ENCODE measurements at regions not wholly inside any gene's neighbourhood (a gene's known extent, or its start where the extent isn't known, plus 50 kb on each side); places are given as distances from the start of the nearest gene placed in this dataset.
A peak's percentile ranks its signal among the peaks of the same experiment; 100 is the strongest.

DNA sequence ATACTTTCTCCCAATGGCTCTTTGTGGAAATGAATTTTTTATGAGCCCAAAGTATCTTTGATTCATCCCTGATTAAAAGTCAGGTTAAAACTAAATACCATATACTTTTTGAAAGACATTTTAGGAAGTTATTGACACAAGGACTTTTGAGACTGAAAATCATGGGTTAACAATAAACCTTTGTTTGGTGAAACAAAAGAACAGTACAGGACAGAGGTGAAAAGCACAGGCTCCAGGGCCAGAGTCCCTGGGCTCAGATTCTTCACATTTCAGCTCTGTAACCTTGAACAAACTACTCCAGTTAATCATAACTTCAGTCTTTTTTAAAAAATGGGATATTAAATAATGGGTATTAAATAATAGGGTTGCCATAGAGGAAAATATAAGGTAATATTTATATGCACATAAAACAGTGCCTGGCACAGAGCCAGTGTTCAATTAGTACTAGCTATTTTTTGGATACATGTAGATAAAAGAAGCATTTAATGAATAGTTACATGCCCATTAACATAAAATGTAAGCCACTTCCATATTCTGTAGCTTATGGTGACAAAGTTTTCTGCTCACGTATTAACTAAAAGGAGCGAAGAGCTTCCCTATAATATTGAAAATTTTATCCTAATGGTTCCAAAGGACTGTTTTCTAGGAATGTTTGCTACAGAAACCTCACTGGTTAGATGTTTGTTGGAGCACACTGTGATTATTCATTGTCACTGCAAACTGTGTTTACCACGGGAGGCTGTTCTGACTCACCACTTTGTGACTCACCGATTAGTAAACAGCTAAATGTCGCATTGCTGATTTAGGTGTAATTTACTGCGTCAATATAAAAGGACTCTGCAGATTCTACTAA lies 255.4 kb downstream of the DAD1 start (continued):
- TF ChIP-seq, protein P1, sequence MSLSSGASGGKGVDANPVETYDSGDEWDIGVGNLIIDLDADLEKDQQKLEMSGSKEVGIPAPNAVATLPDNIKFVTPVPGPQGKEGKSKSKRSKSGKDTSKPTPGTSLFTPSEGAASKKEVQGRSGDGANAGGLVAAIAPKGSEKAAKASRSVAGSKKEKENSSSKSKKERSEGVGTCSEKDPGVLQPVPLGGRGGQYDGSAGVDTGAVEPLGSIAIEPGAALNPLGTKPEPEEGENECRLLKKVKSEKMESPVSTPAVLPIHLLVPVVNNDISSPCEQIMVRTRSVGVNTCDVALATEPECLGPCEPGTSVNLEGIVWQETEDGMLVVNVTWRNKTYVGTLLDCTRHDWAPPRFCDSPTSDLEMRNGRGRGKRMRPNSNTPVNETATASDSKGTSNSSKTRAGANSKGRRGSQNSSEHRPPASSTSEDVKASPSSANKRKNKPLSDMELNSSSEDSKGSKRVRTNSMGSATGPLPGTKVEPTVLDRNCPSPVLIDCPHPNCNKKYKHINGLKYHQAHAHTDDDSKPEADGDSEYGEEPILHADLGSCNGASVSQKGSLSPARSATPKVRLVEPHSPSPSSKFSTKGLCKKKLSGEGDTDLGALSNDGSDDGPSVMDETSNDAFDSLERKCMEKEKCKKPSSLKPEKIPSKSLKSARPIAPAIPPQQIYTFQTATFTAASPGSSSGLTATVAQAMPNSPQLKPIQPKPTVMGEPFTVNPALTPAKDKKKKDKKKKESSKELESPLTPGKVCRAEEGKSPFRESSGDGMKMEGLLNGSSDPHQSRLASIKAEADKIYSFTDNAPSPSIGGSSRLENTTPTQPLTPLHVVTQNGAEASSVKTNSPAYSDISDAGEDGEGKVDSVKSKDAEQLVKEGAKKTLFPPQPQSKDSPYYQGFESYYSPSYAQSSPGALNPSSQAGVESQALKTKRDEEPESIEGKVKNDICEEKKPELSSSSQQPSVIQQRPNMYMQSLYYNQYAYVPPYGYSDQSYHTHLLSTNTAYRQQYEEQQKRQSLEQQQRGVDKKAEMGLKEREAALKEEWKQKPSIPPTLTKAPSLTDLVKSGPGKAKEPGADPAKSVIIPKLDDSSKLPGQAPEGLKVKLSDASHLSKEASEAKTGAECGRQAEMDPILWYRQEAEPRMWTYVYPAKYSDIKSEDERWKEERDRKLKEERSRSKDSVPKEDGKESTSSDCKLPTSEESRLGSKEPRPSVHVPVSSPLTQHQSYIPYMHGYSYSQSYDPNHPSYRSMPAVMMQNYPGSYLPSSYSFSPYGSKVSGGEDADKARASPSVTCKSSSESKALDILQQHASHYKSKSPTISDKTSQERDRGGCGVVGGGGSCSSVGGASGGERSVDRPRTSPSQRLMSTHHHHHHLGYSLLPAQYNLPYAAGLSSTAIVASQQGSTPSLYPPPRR (CRISPR knock-in tag; IDR thresholded peaks at IDR 0.05; ENCODE audit: borderline replicate concordance), result no peak; the same call in 1 of the 2 replicates
- TF ChIP-seq, protein P2, sequence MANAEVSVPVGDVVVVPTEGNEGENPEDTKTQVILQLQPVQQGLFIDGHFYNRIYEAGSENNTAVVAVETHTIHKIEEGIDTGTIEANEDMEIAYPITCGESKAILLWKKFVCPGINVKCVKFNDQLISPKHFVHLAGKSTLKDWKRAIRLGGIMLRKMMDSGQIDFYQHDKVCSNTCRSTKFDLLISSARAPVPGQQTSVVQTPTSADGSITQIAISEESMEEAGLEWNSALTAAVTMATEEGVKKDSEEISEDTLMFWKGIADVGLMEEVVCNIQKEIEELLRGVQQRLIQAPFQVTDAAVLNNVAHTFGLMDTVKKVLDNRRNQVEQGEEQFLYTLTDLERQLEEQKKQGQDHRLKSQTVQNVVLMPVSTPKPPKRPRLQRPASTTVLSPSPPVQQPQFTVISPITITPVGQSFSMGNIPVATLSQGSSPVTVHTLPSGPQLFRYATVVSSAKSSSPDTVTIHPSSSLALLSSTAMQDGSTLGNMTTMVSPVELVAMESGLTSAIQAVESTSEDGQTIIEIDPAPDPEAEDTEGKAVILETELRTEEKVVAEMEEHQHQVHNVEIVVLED (CRISPR knock-in tag; IDR thresholded peaks at IDR 0.05; ENCODE audit: borderline replicate concordance), result no peak
- TF ChIP-seq MZF1 (CRISPR knock-in tag; IDR thresholded peaks at IDR 0.05; ENCODE audit: borderline replicate concordance) (no peak), ZNF496 (CRISPR knock-in tag; IDR thresholded peaks at IDR 0.05; ENCODE audit: insufficient replicate concordance) (no peak), PTBP1 (IDR thresholded peaks at IDR 0.05; ENCODE audit: low read depth, low read length, poor library complexity, severe bottlenecking) (no peak), SRSF4 (IDR thresholded peaks at IDR 0.05; ENCODE audit: low read depth, low read length, poor library complexity, severe bottlenecking) (no peak), ZNF274 (CRISPR knock-in tag; IDR thresholded peaks at IDR 0.05) (no peak), ZNF12 (CRISPR knock-in tag; IDR thresholded peaks at IDR 0.05) (peak; percentile 69; the same call in 1 of the 2 replicates), ARID2 (CRISPR knock-in tag; IDR thresholded peaks at IDR 0.05; ENCODE audit: borderline replicate concordance) (no peak), SALL1 (CRISPR knock-in tag; IDR thresholded peaks at IDR 0.05) (no peak; the same call in 1 of the 2 replicates), JDP2 (CRISPR knock-in tag; IDR thresholded peaks at IDR 0.05; ENCODE audit: borderline replicate concordance) (no peak)
- TF ChIP-seq, protein P3, sequence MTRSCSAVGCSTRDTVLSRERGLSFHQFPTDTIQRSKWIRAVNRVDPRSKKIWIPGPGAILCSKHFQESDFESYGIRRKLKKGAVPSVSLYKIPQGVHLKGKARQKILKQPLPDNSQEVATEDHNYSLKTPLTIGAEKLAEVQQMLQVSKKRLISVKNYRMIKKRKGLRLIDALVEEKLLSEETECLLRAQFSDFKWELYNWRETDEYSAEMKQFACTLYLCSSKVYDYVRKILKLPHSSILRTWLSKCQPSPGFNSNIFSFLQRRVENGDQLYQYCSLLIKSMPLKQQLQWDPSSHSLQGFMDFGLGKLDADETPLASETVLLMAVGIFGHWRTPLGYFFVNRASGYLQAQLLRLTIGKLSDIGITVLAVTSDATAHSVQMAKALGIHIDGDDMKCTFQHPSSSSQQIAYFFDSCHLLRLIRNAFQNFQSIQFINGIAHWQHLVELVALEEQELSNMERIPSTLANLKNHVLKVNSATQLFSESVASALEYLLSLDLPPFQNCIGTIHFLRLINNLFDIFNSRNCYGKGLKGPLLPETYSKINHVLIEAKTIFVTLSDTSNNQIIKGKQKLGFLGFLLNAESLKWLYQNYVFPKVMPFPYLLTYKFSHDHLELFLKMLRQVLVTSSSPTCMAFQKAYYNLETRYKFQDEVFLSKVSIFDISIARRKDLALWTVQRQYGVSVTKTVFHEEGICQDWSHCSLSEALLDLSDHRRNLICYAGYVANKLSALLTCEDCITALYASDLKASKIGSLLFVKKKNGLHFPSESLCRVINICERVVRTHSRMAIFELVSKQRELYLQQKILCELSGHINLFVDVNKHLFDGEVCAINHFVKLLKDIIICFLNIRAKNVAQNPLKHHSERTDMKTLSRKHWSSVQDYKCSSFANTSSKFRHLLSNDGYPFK (CRISPR knock-in tag; IDR thresholded peaks at IDR 0.05; ENCODE audit: borderline replicate concordance), result no peak
- TF ChIP-seq, protein P4, sequence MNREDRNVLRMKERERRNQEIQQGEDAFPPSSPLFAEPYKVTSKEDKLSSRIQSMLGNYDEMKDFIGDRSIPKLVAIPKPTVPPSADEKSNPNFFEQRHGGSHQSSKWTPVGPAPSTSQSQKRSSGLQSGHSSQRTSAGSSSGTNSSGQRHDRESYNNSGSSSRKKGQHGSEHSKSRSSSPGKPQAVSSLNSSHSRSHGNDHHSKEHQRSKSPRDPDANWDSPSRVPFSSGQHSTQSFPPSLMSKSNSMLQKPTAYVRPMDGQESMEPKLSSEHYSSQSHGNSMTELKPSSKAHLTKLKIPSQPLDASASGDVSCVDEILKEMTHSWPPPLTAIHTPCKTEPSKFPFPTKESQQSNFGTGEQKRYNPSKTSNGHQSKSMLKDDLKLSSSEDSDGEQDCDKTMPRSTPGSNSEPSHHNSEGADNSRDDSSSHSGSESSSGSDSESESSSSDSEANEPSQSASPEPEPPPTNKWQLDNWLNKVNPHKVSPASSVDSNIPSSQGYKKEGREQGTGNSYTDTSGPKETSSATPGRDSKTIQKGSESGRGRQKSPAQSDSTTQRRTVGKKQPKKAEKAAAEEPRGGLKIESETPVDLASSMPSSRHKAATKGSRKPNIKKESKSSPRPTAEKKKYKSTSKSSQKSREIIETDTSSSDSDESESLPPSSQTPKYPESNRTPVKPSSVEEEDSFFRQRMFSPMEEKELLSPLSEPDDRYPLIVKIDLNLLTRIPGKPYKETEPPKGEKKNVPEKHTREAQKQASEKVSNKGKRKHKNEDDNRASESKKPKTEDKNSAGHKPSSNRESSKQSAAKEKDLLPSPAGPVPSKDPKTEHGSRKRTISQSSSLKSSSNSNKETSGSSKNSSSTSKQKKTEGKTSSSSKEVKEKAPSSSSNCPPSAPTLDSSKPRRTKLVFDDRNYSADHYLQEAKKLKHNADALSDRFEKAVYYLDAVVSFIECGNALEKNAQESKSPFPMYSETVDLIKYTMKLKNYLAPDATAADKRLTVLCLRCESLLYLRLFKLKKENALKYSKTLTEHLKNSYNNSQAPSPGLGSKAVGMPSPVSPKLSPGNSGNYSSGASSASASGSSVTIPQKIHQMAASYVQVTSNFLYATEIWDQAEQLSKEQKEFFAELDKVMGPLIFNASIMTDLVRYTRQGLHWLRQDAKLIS (CRISPR knock-in tag; IDR thresholded peaks at IDR 0.05), result no peak

Data from HepG2 (cell line).